Amniotic stem cell (primary cell): ENCODE measurements at regions not wholly inside any gene's neighbourhood (a gene's known extent, or its start where the extent isn't known, plus 50 kb on each side); places are given as distances from the start of the nearest gene placed in this dataset.

Experiments
- DNase-seq: peaks from one replicate; lab custom pipeline; 2025; lab: John Stamatoyannopoulos, UW

DNA sequence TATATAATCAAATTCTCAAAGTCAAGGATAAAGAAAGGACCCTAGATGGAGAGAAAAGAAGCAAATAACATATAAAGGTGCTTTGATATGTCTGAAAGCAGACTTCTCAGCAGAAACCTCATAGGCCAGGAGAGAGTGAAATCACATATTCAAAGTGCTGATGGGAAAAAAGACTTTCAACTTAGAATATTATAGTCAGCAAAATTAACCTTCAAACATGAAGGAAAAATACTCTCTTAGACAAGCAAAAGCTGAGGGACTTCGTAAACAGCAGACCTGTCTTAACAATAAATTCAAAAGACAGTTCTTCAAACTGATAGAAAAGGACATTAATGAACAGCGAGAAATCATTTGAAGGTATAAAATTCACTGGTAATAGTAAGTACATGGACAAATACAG, 107.2 kb upstream of the KCNH7 start:
- no peak for DNase-seq

DNA sequence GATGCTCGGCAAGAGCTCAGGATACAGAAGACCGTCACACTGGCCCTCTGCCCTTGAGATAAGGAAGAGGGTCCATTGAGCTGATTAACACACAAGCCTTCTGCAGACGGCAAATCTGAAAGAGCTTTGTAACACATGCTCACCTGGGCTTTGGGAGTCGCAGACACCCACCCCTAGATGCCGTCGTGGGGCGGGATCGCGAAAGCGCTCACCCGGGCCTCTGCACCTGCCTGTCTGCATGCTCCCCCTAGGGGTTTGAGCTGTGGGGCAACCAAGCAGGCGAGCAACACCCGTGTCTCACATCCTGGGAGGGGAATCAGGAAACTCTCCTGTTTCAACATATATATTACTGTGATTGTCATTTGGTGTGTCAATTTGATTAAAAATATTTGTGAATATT, 99.8 kb upstream of the KCNH7 start:
- no peak for DNase-seq

DNA sequence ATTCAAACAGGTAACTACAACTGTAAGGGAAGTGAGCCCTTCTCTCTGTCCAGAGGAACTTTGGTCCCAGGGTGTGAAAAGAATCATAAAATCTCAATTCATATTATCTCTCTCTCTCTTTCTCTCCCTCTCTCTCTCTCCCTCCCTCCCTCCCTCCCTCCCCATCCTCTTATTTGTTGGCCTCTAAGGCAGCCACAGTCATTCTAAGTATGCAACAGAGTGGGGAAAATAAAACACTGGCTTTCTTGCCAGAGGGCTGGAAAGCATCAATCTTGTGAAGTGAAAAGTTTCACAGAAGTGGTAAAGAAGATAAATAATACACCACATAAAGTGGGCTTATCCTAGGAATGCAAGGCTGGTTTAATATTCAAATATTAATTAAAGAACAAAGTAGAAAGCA, 95.6 kb upstream of the KCNH7 start:
- no peak for DNase-seq

DNA sequence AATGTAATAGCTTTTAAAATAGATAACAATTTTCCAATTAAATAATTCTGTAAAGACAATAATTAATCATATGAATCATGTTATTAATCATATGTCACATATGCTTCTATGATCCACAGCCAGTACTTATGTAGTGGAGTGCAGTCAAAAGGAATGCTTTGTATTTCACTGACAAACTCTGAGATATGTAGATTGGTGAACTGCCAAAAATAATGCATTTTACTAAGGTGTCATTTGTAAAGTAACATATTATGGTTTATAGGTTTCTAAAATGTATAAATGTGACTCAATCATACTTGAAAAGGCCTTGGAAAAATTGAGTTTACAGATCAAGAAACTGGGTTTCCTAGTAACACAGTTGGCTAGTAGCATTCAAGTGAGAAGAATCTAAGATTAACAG, 93.8 kb upstream of the KCNH7 start:
- no peak for DNase-seq

DNA sequence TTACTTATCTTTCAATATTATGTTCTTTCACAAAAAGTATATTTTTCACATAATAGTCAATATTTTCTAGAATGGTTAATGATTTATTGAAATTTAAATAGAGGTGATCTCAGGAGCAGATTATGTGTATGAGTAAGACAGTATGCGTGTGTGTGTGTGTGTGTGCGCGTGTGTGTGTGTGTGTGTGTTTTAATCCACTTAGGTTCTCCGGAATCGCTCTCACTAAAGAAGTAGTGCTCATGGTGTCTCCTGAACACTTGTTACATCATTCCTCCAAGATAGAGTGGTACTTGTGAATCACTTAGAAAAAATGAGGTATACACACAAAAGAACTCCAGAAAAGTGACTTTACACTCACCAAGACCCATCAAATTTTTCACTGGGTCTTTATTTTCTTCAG, 91.0 kb upstream of the KCNH7 start:
- DNase-seq, result no peak

DNA sequence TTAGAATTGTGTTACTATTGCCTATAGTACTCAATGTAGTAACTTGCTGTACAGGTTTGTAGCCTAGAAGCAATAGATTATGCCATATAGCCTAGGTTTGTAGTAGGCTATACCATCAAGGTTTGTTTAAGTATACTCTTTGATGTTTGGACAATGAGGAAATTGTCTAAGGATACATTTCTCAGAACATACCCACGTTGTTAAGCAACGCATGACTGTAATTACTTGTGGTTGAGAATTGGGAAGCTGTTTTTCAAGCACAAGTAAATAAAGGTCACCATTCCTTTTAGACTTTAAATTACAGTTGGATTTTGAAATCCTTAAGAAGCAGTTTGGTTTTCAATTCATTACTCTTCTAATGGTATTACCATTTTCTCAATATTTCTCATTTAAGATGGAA, 89.8 kb upstream of the KCNH7 start:
- no peak for DNase-seq

DNA sequence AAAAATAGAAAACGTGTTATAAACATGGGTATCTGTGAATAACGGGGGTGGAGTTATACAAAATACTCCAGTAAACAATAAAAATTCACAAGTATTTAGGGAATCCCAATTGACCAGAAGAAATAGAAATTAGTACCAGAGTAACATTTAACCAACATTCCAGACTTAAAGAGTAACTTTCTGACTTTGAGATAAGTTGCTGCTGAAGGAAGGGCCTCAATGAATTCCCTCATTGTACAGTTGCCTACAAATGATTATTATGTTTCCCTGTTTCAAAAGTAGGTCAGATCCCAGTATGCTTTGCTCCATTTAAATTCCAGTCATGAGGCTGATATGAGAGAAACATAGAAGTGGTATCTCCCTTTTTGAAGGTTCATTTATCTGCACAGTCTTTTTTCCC, 88.3 kb upstream of the KCNH7 start:
- no peak for DNase-seq

DNA sequence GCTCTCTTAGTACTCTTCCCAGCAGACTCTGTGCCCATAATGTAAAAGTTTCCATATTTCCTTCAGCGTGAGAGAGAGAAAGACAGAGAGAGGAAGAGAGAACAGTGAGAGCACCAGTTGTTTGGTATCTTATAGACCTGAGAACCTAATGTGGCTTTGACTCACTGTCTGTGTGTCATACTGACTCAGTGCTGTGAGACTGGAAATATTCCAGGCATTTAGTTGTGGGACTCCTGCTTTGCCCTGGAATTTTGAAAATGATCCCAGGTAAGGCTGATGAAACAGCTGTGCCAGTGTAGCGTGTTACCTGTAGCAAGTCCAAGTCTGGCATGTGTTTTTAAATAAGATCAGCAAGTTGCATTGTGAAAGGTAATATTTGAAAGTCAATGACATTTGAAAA, 87.9 kb upstream of the KCNH7 start:
- peak; percentile 33 for DNase-seq

DNA sequence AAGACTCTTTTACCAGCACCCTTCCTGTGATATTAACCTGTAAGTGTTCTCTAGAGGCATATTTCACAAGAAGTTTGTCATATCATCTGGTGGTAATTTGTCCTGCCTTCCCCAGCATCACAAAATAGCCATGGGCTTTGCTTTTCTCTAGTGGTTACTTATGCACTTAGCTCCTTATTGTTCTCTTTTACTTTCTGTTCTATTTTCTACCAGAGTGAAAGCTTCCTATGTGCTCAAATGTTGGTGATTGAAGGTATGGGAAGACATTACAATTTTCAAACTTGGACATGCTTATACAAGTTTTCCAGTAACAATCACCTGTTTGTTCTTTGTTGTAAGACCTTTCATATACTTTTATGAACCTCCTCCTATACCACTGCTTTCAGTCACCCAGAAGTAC, 87.0 kb upstream of the KCNH7 start:
- no peak for DNase-seq

DNA sequence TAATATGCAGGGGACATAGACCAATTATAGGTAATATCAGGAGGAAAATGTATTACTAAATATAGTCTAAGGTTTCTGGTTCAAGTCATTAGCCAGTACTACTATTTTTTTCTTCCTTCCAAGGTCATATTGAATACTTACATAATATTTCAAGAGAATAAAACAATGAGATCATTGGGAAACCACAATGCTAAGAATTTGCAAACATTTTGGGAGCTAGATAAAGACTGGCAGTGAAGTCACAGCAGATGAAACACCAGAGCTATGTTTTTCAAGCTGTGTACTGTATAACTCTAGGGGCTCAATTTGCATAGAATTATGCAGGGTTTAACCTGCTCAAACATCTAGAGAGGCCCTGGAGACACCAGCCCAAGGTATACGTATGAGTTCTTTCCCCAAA, 80.5 kb upstream of the KCNH7 start:
- DNase-seq, result no peak

DNA sequence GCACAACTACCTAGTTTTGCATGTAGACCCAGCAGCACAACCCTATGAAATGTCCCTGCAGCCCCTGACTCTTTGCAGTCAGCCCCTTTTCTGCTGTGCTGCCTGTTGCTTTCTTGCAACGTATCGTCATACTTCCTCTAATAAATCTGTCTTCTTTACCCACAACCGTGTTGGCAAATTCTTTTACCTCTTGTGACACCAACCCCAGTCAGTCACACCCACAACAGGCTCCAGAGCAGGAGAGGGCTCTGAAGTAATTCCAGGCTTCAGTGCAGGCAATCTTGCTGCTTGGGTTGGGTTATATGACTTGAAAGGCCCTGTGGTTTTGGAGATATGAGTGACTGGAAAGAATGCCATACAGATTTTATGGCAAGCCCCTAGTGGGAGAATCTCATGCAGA, 79.1 kb upstream of the KCNH7 start:
- DNase-seq, result no peak

DNA sequence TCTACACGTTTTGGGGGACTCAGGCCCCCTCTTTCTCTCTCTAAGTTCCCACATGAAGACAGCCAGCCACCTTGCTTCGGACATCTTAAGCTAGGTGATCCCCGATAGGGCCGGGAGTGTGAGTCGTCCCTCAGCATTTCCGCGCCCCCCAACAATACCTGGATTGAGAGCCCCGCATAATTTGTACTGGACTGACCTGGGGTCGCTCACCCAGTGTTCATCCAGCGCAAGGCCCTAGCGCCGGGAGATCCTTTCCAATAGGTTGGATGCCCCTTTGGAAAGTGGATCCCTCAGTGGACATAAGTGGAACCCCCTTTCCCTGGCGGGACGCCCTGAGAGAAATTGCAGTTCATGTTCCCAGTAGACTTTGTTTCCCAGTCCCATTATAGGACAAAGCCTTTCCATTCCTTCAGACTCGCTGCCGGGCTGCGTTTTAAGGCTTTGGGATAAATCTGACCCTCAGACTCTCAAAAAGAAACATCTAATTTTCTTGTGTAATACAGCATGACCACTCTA, 77.8 kb upstream of the KCNH7 start:
- no peak for DNase-seq

DNA sequence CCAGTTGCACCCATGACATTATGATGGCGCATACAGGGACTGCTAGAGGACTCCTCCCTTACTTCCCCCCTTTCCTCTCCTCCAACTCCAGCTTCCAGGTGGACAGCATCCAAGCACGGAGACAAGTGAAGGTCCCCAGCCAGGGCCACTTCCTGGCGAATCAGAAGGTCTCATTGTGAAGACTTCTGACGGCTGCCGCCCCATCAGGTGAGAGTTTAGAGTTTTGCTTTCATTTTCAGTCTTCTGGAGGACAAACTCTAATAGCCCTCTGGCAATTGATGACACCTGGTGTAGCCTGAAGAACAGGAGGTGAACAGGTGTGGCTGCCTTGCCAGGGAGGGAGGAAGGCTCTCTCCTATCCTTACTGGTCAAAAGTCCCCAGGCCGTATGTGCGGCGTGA, 77.3 kb upstream of the KCNH7 start:
- DNase-seq, result no peak

DNA sequence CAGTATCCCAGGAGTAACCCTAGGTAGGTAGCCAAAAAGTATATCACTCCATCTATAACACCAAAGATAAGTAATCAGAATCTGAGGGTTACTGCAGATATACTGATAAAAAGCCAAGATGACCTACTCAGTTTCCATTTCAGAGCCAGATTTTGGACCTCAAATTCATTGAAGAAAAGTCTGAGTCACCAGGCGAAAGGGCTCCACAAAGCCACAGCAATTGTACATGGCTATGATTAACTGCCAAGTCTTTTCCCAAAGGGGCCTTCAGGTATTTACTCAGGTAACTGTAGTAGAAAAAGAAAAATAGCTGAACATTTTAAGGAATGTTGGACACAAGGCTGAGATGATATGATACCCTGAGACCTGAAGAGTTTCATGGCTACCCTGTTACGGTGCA, 75.6 kb upstream of the KCNH7 start:
- DNase-seq, result no peak

DNA sequence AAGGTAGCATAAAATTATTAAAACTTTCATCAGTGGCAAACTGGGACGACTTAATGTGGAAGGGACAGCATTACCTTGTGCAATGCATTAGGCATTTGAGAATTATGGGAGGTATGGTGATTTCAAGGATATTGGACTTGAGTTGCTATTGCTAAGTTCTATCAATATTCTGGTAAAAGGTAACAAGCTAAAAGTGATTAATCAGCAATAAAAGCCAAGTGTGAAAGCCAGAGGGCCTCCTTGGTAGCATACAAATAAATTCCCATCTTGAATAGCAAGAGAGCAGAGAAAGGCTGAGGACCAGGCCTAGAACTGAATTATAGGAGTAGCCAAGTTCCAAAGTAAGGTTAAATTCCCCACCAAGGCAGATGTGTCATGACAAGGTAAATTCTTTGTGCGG, 74.2 kb upstream of the KCNH7 start:
- DNase-seq, result no peak

DNA sequence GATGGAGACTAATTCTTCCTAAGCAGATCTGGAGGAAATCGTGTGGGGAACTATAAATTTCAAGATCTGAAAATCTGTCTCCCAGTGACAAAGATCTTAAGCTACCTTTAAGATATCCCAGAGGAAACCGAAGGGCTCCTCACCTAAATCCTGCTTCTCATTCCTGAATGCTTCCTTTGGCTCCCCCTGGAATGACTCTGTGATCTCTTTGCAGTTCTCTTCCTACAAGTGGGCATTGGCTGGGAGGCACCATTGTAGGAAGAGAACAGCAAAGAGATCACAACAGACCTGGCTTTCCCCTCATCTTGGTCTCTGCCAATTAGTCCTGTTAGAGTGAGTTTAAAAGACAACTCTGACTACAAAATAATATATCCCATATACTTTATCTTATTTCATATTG, 70.0 kb upstream of the KCNH7 start:
- no peak for DNase-seq

DNA sequence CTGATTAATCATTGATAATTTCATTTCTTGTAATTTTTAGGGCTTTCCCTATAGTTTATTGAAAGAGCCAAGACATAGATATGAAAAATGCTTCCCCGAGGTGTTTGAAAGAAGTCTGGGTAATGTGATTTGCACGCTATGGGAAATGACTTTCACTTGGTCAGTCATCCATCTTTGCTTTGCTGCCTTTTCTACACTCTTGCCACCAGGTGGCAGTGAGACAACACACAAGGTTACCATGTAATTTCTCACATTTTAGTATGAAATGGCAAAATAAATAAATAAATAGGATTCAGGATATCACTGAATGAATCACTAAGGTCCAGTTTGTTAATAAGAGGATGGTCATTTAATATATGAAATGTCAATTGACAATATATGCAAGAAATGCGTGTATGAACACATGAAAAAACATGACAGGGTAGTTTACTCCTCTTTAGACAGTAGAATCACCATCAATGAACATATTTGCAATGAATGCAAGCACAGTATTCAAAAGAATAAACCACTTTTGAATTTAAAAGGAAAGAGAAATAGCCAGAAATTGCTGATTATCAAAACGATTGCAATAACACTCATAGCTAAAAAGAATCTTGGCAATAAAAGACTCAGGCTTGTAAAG, 52.2 kb upstream of the KCNH7 start:
- peak; percentile 64 for DNase-seq

DNA sequence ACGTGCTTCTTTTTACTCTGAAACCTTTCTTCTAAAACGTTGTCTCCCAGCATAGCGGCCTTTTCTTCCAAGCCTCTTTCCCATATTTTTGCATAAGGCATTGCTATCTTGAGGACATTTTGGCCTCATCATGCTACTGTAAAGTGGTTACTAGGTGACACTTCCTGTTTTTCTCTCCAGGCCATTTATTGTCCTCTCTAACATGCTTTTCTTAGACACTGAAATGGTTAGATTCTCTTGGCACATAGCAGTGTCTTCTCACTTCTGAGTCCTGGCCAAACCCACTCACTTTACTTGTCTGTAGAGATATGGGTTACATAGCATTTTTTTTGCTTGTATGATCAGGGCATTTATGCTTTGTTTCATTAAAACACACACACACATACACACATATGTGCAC, 50.1 kb upstream of the KCNH7 start:
- DNase-seq, result no peak
